ENCODE measurements at regions not wholly inside any gene's neighbourhood (a gene's known extent, or its start where the extent isn't known, plus 50 kb on each side); places are given as distances from the start of the nearest gene placed in this dataset.

DNA sequence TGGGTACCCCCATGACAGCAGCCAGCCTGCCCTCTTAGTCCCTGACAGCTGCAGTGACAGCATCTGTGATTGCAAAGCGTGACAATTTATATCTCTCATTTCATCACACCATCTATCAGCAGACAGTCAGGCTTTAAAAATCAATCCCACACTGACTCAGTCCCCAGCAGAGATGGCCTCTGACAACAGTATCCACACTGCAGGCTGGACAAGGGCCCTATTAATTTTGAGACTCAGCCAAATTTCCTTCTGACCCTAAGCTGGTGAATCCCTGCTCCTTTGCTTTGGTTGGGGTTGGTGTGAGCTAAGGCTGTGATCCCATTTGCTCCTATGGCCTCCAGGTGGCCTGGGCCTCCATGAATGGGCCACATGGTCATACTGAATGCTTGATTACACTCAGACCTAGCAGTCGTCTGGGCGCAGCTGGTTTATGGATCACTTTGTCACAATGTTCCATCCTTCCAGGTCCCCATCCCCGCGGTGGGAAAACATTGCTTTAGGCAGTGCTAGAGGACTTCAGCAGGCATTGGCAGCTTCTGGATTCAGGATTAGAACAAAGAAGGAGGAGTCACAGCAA is 68.2 kb upstream of the B3GAT1 start:
- TF ChIP-seq, protein P1, sequence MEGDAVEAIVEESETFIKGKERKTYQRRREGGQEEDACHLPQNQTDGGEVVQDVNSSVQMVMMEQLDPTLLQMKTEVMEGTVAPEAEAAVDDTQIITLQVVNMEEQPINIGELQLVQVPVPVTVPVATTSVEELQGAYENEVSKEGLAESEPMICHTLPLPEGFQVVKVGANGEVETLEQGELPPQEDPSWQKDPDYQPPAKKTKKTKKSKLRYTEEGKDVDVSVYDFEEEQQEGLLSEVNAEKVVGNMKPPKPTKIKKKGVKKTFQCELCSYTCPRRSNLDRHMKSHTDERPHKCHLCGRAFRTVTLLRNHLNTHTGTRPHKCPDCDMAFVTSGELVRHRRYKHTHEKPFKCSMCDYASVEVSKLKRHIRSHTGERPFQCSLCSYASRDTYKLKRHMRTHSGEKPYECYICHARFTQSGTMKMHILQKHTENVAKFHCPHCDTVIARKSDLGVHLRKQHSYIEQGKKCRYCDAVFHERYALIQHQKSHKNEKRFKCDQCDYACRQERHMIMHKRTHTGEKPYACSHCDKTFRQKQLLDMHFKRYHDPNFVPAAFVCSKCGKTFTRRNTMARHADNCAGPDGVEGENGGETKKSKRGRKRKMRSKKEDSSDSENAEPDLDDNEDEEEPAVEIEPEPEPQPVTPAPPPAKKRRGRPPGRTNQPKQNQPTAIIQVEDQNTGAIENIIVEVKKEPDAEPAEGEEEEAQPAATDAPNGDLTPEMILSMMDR (conservative IDR thresholded peaks at IDR 0.05 in 1 of 2, IDR thresholded peaks at IDR 0.05 in 1 of 2; ENCODE audit: low read depth in 1 of 2, low read length in 2 of 2) = no peak
- TF ChIP-seq EZH2 (IDR thresholded peaks at IDR 0.05; ENCODE audit: low read length, missing control alignments) = no peak
- H2AFZ ChIP-seq (ENCODE audit: low read length) = no peak overlapping the region

DNA sequence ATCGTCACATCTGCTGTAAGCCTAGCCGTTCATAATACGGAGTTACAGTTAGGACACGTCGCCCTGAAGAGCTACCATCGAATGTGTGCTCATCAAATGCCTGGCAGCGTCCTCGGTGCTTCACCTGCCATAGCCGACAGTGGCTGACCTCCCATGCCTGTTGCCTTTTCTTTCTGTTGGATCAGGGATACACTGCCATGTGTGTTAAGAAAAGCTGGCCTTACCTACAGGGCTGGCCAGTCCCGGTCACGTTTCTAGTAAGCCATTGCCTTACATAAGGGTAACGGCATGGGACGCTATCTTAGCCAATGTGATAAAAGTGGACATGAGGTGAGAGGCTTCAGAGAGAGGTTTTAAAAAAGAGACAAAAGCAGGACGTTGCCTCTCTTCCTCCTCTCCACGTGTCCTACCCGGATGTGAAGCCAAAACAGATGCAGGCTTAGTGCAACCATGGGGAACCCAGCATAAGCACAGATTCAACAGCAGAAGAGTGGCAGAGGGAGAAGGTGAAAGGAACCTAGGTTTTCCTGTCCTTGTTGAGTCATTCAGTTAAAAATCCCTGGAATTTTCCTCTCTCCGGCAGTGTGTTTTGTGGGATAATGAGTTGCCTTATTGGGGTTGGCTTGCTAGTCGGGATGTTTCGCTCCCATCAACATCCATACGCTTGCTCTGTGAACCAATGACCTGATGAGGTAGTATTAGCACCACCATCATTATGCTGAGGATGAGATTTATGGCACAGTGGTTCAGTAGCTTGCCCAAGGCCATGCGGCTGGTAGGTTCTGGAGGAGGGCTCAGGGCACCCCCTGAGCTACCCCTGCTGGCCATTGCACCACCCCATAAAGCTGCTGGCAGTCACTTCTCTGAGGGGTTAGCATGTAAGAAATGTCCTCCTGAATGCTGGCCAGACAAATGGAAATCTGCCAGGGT is 67.4 kb upstream of the B3GAT1 start:
- TF ChIP-seq EZH2 (IDR thresholded peaks at IDR 0.05; ENCODE audit: low read length, missing control alignments) = no peak
- TF ChIP-seq, protein P1 (conservative IDR thresholded peaks at IDR 0.05 in 1 of 2, IDR thresholded peaks at IDR 0.05 in 1 of 2; ENCODE audit: low read depth in 1 of 2, low read length in 2 of 2) = no peak
- Histone ChIP-seq H3K4me1 (ENCODE audit: control insufficient read depth, extremely low read depth, insufficient read depth, low read length) (no peaks in the 10 kb centered on the region), H3K4me2 (ENCODE audit: extremely low read depth, insufficient read depth, low read length) (no peak overlapping the region), H3K4me3 (replicated peaks in 1 of 4; ENCODE audit: control extremely low read depth in 1 of 4, insufficient read depth in 1 of 4, low read depth in 3 of 4, low read length in 4 of 4) (no peak overlapping the region), H3K36me3 (ENCODE audit: control insufficient read depth, insufficient read depth, low read length) (no peaks in the 10 kb centered on the region), H3K27me3 (ENCODE audit: control insufficient read depth, insufficient read depth, low read length) (no peaks in the 10 kb centered on the region), H2AFZ (ENCODE audit: low read length) (no peak overlapping the region), H3K27ac (ENCODE audit: insufficient read depth, low read length) (no peak overlapping the region), H4K20me1 (ENCODE audit: control insufficient read depth, extremely low read depth, insufficient read depth, low read length) (no peaks in the 10 kb centered on the region), H3K79me2 (ENCODE audit: control insufficient read depth, insufficient read depth, low read length) (no peaks in the 10 kb centered on the region), H3K9me3 (ENCODE audit: control insufficient read depth, insufficient read depth, low read depth, low read length) (no peaks in the 10 kb centered on the region), H3K9ac (ENCODE audit: insufficient read depth, low read length) (no peak overlapping the region)
- no peak for DNase-seq (ENCODE audit: low read depth in 2 of 2)

More for the DNA sequence above, 68.2 kb upstream of the B3GAT1 start:
- Histone ChIP-seq H3K27me3 (ENCODE audit: control insufficient read depth, insufficient read depth, low read length) (no peaks in the 10 kb centered on the region), H3K79me2 (ENCODE audit: control insufficient read depth, insufficient read depth, low read length) (no peaks in the 10 kb centered on the region), H3K9me3 (ENCODE audit: control insufficient read depth, insufficient read depth, low read depth, low read length) (no peaks in the 10 kb centered on the region), H3K27ac (ENCODE audit: insufficient read depth, low read length) (no peak overlapping the region), H3K4me1 (ENCODE audit: control insufficient read depth, extremely low read depth, insufficient read depth, low read length) (no peaks in the 10 kb centered on the region), H3K36me3 (ENCODE audit: control insufficient read depth, insufficient read depth, low read length) (no peaks in the 10 kb centered on the region), H3K9ac (ENCODE audit: insufficient read depth, low read length) (no peak overlapping the region), H3K4me3 (replicated peaks in 1 of 4; ENCODE audit: control extremely low read depth in 1 of 4, insufficient read depth in 1 of 4, low read depth in 3 of 4, low read length in 4 of 4) (no peak overlapping the region), H4K20me1 (ENCODE audit: control insufficient read depth, extremely low read depth, insufficient read depth, low read length) (no peaks in the 10 kb centered on the region), H3K4me2 (ENCODE audit: extremely low read depth, insufficient read depth, low read length) (no peak overlapping the region)
- no peak for DNase-seq (ENCODE audit: low read depth in 2 of 2)

DNA sequence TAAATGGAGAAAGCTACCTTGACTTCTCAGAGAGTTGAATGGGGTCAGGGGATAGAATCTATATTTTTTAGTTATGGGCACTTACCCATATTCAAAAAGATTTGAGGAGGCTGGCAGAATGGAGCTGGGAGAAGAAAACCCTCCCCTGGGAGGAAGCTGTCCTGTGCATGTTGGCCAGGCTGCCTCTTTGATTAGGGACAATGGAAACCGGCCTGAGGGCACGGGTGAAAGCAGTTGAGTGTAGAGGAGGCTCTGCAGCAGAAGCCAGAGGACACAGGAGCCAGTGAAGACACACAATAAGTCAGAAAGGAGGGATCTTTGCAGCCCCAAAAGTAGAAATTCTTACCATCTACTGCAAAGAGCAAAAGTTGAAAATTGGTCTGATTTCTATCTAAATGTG is 66.6 kb upstream of the B3GAT1 start:
- H3K27ac ChIP-seq (ENCODE audit: insufficient read depth, low read length) = no peak overlapping the region
- no peaks in the 10 kb centered on the region for H3K27me3 ChIP-seq (ENCODE audit: control insufficient read depth, insufficient read depth, low read length)
- no peak overlapping the region for H3K4me3 ChIP-seq (replicated peaks in 1 of 4; ENCODE audit: control extremely low read depth in 1 of 4, insufficient read depth in 1 of 4, low read depth in 3 of 4, low read length in 4 of 4)
- no peak for DNase-seq (ENCODE audit: low read depth in 2 of 2)
- H4K20me1 ChIP-seq (ENCODE audit: control insufficient read depth, extremely low read depth, insufficient read depth, low read length) = no peaks in the 10 kb centered on the region
- no peaks in the 10 kb centered on the region for H3K9me3 ChIP-seq (ENCODE audit: control insufficient read depth, insufficient read depth, low read depth, low read length)
- H3K9ac ChIP-seq (ENCODE audit: insufficient read depth, low read length) = no peak overlapping the region
- no peak overlapping the region for H3K4me2 ChIP-seq (ENCODE audit: extremely low read depth, insufficient read depth, low read length)
- TF ChIP-seq EZH2 (IDR thresholded peaks at IDR 0.05; ENCODE audit: low read length, missing control alignments) = no peak
- TF ChIP-seq, protein P1 (conservative IDR thresholded peaks at IDR 0.05 in 1 of 2, IDR thresholded peaks at IDR 0.05 in 1 of 2; ENCODE audit: low read depth in 1 of 2, low read length in 2 of 2) = no peak
- no peaks in the 10 kb centered on the region for H3K36me3 ChIP-seq (ENCODE audit: control insufficient read depth, insufficient read depth, low read length)
- H3K79me2 ChIP-seq (ENCODE audit: control insufficient read depth, insufficient read depth, low read length) = no peaks in the 10 kb centered on the region
- H2AFZ ChIP-seq (ENCODE audit: low read length) = no peak overlapping the region
- no peaks in the 10 kb centered on the region for H3K4me1 ChIP-seq (ENCODE audit: control insufficient read depth, extremely low read depth, insufficient read depth, low read length)
